DND-41 (cell line): ENCODE measurements at regions not wholly inside any gene's neighbourhood (a gene's known extent, or its start where the extent isn't known, plus 50 kb on each side); places are given as distances from the start of the nearest gene placed in this dataset.

Experiments used
- CTCF ChIP-seq: IDR thresholded peaks from 2 replicates; pipeline ENCODE4 v1.5.1; 2012; ENCODE audit warnings: borderline replicate concordance, low read length, moderate library complexity, mild to moderate bottlenecking; ENCODE audit not compliant: poor library complexity, severe bottlenecking; ENCODE audit errors: extremely low read depth
- EZH2 ChIP-seq: IDR thresholded peaks from 3 replicates; pipeline ENCODE4 v1.6.1; 2012; ENCODE audit warnings: borderline replicate concordance, low read depth, mild to moderate bottlenecking, moderate library complexity, low read length, inconsistent platforms; ENCODE audit not compliant: severe bottlenecking

GRCh38 chr18:68505178-68505574, 209.7 kb downstream of the TMX3 start:
- no peak for TF ChIP-seq CTCF
- no peak for TF ChIP-seq EZH2
